ENCODE measurements at regions not wholly inside any gene's neighbourhood (a gene's known extent, or its start where the extent isn't known, plus 50 kb on each side); places are given as distances from the start of the nearest gene placed in this dataset.

DNA sequence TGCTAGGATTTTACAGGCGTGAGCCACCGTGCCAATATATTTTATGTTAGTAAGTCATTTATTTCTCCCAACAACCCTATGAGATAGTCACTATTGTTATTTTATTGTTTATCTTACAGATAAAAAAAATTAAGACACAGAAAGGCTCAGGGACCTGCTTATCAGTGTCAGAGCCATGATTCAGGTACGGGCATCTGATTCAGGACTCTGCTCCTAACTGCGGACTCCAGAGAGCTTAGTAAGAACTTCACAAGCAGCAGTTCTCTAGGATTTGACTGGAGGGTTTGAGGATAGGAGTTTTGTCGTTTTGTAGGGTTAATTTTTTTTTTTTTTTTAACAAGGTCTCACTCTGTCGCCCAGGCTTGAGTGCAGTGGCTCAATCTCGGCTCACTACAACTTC is 174.2 kb downstream of the BCL11A start:
- Histone ChIP-seq H3F3A (ENCODE audit: insufficient read depth, low read depth) (no peaks in the 10 kb centered on the region), H3K27me3 (ENCODE audit: insufficient read depth, low read depth) (peaks cover 69% of the 10 kb centered on the region), H3K9me3 (ENCODE audit: insufficient read depth, low read depth) (no peaks in the 10 kb centered on the region), H4K20me1 (ENCODE audit: insufficient read depth) (no peaks in the 10 kb centered on the region), H3K9me2 (ENCODE audit: insufficient read depth) (no peaks in the 10 kb centered on the region), H3K79me2 (ENCODE audit: low read depth) (no peaks in the 10 kb centered on the region), H3K27ac (no peak overlapping the region), H2AFZ (no peak overlapping the region), H3K36me3 (ENCODE audit: low read depth) (no peaks in the 10 kb centered on the region), H3K4me1 (replicated peaks; ENCODE audit: insufficient read depth) (no peaks in the 10 kb centered on the region), H3K4me3 (no peak overlapping the region), H3K4me2 (no peak overlapping the region)
- no peak for TF ChIP-seq EZH2 (IDR thresholded peaks at IDR 0.05; ENCODE audit: low read depth)
- TF ChIP-seq, protein P1, sequence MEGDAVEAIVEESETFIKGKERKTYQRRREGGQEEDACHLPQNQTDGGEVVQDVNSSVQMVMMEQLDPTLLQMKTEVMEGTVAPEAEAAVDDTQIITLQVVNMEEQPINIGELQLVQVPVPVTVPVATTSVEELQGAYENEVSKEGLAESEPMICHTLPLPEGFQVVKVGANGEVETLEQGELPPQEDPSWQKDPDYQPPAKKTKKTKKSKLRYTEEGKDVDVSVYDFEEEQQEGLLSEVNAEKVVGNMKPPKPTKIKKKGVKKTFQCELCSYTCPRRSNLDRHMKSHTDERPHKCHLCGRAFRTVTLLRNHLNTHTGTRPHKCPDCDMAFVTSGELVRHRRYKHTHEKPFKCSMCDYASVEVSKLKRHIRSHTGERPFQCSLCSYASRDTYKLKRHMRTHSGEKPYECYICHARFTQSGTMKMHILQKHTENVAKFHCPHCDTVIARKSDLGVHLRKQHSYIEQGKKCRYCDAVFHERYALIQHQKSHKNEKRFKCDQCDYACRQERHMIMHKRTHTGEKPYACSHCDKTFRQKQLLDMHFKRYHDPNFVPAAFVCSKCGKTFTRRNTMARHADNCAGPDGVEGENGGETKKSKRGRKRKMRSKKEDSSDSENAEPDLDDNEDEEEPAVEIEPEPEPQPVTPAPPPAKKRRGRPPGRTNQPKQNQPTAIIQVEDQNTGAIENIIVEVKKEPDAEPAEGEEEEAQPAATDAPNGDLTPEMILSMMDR (conservative IDR thresholded peaks at IDR 0.05) = no peak
- DNase-seq = no peak
- no TSS peak for BruUV-seq (replicated peaks)
- CTCF ChIA-PET = no interaction called here
- POLR2A ChIA-PET (ENCODE audit: unreplicated experiment) = no interaction called here
- intact Hi-C loops (cut with micrococcal nuclease; ENCODE audit: unreplicated experiment) = no loop called here

DNA sequence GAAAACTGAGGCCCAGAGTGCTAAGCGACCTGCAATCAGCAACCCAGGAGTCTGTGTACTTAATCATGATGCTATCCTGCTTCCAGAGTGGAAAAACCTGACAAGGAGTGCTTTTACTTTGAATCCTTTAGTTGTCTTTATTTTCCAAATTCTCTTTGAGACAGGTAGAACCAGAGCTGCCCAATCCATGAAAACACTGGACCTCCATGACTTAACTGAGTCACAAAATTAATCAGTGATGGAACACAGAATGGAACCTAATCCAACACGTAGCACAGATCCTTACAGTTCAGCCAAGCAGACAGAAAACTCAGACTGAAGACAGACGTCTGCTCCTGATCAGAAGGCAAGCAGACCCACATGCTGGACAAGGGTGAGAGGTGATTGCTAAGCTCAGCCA is 175.6 kb downstream of the BCL11A start:
- no peak for TF ChIP-seq EZH2 (IDR thresholded peaks at IDR 0.05; ENCODE audit: low read depth)
- TF ChIP-seq, protein P1 (conservative IDR thresholded peaks at IDR 0.05) = no peak
- POLR2A ChIA-PET (ENCODE audit: unreplicated experiment) = no interaction called here
- Histone ChIP-seq H3K4me3 (no peak overlapping the region), H3F3A (ENCODE audit: insufficient read depth, low read depth) (no peaks in the 10 kb centered on the region), H3K79me2 (ENCODE audit: low read depth) (no peaks in the 10 kb centered on the region), H3K36me3 (ENCODE audit: low read depth) (no peaks in the 10 kb centered on the region), H3K27me3 (ENCODE audit: insufficient read depth, low read depth) (peaks cover 63% of the 10 kb centered on the region), H3K4me2 (no peak overlapping the region), H2AFZ (no peak overlapping the region), H3K4me1 (replicated peaks; ENCODE audit: insufficient read depth) (no peaks in the 10 kb centered on the region), H3K9me2 (ENCODE audit: insufficient read depth) (no peaks in the 10 kb centered on the region), H3K9me3 (ENCODE audit: insufficient read depth, low read depth) (no peaks in the 10 kb centered on the region), H3K27ac (no peak overlapping the region), H4K20me1 (ENCODE audit: insufficient read depth) (no peaks in the 10 kb centered on the region)
- CTCF ChIA-PET = no interaction called here
- intact Hi-C loops (cut with micrococcal nuclease; ENCODE audit: unreplicated experiment) = no loop called here
- BruUV-seq (replicated peaks) = no TSS peak
- no peak for DNase-seq

DNA sequence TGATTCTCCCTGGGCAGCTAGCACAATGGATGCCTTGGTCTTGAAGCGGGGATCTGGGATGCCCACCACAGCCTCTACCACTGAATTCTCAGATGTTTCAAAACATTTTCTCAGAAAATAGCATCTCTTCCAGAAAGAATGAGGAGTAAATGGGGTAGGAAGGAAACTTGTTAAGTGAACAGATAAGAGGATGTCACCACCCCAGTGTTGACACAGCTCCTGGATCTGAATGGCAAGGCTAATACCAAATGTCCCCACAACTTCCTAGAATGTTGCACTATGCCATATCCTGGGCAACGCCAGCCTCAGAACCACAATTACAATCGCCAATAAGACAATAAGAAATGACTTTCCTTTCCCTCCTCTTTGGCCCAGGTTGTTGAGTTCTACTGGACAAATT is 177.2 kb downstream of the BCL11A start:
- Histone ChIP-seq H3K27ac (no peak overlapping the region), H3K27me3 (ENCODE audit: insufficient read depth, low read depth) (peaks cover 63% of the 10 kb centered on the region), H3K79me2 (ENCODE audit: low read depth) (no peaks in the 10 kb centered on the region), H3K9me2 (ENCODE audit: insufficient read depth) (no peaks in the 10 kb centered on the region), H2AFZ (no peak overlapping the region), H3K4me3 (no peak overlapping the region), H3K36me3 (ENCODE audit: low read depth) (no peaks in the 10 kb centered on the region), H3F3A (ENCODE audit: insufficient read depth, low read depth) (no peaks in the 10 kb centered on the region), H3K9me3 (ENCODE audit: insufficient read depth, low read depth) (no peaks in the 10 kb centered on the region), H3K4me2 (no peak overlapping the region), H3K4me1 (replicated peaks; ENCODE audit: insufficient read depth) (no peaks in the 10 kb centered on the region), H4K20me1 (ENCODE audit: insufficient read depth) (no peaks in the 10 kb centered on the region)
- ChIA-PET CTCF (no interaction called here), POLR2A (ENCODE audit: unreplicated experiment) (no interaction called here)
- DNase-seq = no peak
- BruUV-seq (replicated peaks) = no TSS peak
- TF ChIP-seq, protein P1 (conservative IDR thresholded peaks at IDR 0.05) = no peak
- TF ChIP-seq EZH2 (IDR thresholded peaks at IDR 0.05; ENCODE audit: low read depth) = no peak
- intact Hi-C loops (cut with micrococcal nuclease; ENCODE audit: unreplicated experiment) = no loop called here

All from PC-9 (cell line).